Kidney (tissue), 13 donors: ENCODE measurements at regions not wholly inside any gene's neighbourhood (a gene's known extent, or its start where the extent isn't known, plus 50 kb on each side); places are given as distances from the start of the nearest gene placed in this dataset.

Experiments used
- DNase-seq, 5 donors: peaks; one replicate each; pipeline ENCODE4 v3.0.0-alpha.2; 2013 to 2020
- FAIRE-seq: peaks from 2 replicates; lab custom pipeline; 2012; peaks lifted over from hg19 to GRCh38; lab: Jason Lieb, UNC
- H3K27ac ChIP-seq, 2 donors: one replicate each; pipeline ENCODE4 v1.7.0; 2013; ENCODE audit warnings: low read depth in 2 of 2, low read length in 2 of 2, inconsistent platforms in 1 of 2
- H3K27me3 ChIP-seq: one replicate; pipeline ENCODE4 v1.7.1; 2013; ENCODE audit warnings: low read length, inconsistent platforms; ENCODE audit not compliant: control insufficient read depth, insufficient read depth
- H3K36me3 ChIP-seq, 3 donors: one replicate each; pipeline versions ENCODE4 v1.7.0 to v1.7.1; 2013; ENCODE audit warnings: low read length in 3 of 3, control low read depth in 1 of 3, inconsistent platforms in 1 of 3; ENCODE audit not compliant: insufficient read depth in 3 of 3, control insufficient read depth in 2 of 3
- H3K4me1 ChIP-seq, 3 donors: one replicate each; pipeline versions ENCODE4 v1.7.0 to v1.7.1; 2013; ENCODE audit warnings: low read length in 3 of 3, inconsistent platforms in 1 of 3, low read depth in 1 of 3; ENCODE audit not compliant: control insufficient read depth in 2 of 3, insufficient read depth in 2 of 3
- H3K4me3 ChIP-seq, 3 donors: one replicate each; pipeline versions ENCODE4 v1.7.0 to v1.8.1; 2013; ENCODE audit warnings: low read length in 3 of 3, control low read depth in 1 of 3, inconsistent platforms in 1 of 3
- H3K9ac ChIP-seq, 3 donors: one replicate each; pipeline versions ENCODE4 v1.7.0 to v1.7.1; 2013; ENCODE audit warnings: low read length in 3 of 3, control low read depth in 1 of 3, inconsistent platforms in 1 of 3
- H3K9me3 ChIP-seq, 3 donors: one replicate each; pipeline versions ENCODE4 v1.7.0 to v1.7.1; 2013; ENCODE audit warnings: low read length in 3 of 3, control low read depth in 1 of 3, inconsistent platforms in 1 of 3; ENCODE audit not compliant: control insufficient read depth in 2 of 3, insufficient read depth in 1 of 3
- intact Hi-C: fragments of 100-400 bp; cut with DNase I; formaldehyde crosslinking; loops from one replicate; pipeline ENCODE4 v1.11.1; 2022
- TF ChIP-seq, protein P1 (sequence below): IDR thresholded peaks from 3 replicates; pipeline ENCODE4 v1.5.1; 2012; ENCODE audit warnings: mild to moderate bottlenecking, moderate library complexity, borderline replicate concordance; ENCODE audit not compliant: insufficient read depth; ENCODE audit errors: extremely low read depth
- donor health status: control.
- donor health status: control.
- donor health status: control.
- donor health status: control.
- donor health status: control.
- donor health status: DM: yes; HTN: yes; CAD: no.
- donor health status: Normal renal cell carcinoma (clear cell type).

DNA sequence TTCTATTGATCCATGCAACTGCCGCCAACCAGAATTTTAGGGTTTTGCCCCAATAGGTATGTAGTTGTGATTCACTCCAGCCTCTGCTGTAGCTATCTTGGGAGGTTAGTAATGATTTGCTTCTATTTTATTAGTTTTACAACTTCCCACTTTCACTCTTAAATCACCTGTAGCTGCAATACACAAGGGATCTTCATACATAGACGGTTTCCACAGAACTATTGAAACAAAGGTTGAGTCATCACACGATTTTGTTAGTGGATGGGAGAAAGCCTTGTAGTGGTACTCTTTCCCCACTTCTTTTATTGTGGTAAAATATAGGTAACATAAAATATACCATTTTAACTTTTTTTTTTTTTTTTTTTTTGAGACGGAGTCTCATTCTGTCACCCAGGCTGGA, 104.2 kb upstream of the SPRED2 start:
- intact Hi-C loops = no loop called here
- Histone ChIP-seq H3K9ac (no peak overlapping the region), H3K4me1 (no peaks in the 10 kb centered on the region), H3K9me3 (no peaks in the 10 kb centered on the region), H3K27ac (no peak overlapping the region), H3K36me3 (no peaks in the 10 kb centered on the region), H3K27me3 (no peaks in the 10 kb centered on the region), H3K4me3 (no peak overlapping the region)
- DNase-seq (no peak), FAIRE-seq (no peak)
- TF ChIP-seq, protein P1, sequence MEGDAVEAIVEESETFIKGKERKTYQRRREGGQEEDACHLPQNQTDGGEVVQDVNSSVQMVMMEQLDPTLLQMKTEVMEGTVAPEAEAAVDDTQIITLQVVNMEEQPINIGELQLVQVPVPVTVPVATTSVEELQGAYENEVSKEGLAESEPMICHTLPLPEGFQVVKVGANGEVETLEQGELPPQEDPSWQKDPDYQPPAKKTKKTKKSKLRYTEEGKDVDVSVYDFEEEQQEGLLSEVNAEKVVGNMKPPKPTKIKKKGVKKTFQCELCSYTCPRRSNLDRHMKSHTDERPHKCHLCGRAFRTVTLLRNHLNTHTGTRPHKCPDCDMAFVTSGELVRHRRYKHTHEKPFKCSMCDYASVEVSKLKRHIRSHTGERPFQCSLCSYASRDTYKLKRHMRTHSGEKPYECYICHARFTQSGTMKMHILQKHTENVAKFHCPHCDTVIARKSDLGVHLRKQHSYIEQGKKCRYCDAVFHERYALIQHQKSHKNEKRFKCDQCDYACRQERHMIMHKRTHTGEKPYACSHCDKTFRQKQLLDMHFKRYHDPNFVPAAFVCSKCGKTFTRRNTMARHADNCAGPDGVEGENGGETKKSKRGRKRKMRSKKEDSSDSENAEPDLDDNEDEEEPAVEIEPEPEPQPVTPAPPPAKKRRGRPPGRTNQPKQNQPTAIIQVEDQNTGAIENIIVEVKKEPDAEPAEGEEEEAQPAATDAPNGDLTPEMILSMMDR = no peak

DNA sequence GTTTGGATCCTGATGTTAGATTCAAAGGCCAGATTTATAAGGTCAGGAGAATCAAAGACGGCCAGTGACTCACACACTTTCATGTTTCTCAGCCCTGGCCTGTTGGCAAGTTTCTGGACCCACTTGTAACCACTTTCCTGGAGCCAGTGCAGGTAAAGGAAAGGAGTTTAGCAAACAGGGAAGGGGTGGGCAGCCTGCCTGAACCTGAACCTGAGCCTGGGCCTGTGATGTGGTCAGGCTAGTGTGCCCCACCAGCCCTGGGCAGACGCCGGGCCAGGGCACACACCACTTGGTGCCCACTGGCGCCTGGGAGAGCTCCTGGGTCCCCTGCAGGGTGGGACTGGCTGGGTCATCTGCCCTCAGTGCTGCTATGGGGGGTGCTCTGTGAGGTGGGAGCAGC, 100.5 kb upstream of the SPRED2 start:
- Histone ChIP-seq H3K36me3 (no peaks in the 10 kb centered on the region), H3K27me3 (no peaks in the 10 kb centered on the region), H3K27ac (no peak overlapping the region), H3K4me1 (no peaks in the 10 kb centered on the region), H3K9me3 (no peaks in the 10 kb centered on the region), H3K4me3 (no peak overlapping the region), H3K9ac (no peak overlapping the region)
- no peak for FAIRE-seq
- intact Hi-C loops = no loop called here
- TF ChIP-seq, protein P1 = no peak
- no peak for DNase-seq

DNA sequence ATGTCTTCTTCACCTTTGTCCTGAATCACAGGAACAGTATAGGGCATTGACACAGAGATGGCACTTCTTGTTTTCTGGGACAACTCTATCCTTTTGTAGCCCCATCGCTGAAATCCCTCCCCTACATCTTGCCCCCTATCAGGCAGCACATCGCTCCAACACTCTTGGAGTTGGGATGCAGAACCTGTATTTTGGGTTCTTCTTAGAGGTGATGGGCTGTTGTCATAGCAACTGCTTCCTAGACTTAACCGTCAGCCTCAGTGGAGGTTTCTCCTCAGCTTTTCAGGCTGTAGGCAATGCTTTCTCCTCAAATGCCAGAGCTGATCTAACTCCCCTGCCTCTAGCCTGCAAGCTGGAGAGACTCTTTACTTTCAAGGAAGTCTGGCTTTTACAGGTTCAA, 99.9 kb upstream of the SPRED2 start:
- no peak overlapping the region for H3K4me3 ChIP-seq
- TF ChIP-seq, protein P1 = no peak
- no peaks in the 10 kb centered on the region for H3K36me3 ChIP-seq
- H3K27me3 ChIP-seq = no peaks in the 10 kb centered on the region
- DNase-seq (no peak), FAIRE-seq (no peak)
- intact Hi-C loops = no loop called here
- H3K9me3 ChIP-seq = no peaks in the 10 kb centered on the region
- no peaks in the 10 kb centered on the region for H3K4me1 ChIP-seq
- no peak overlapping the region for H3K27ac ChIP-seq
- no peak overlapping the region for H3K9ac ChIP-seq
